GM19452 (cell line): ENCODE measurements at regions not wholly inside any gene's neighbourhood (a gene's known extent, or its start where the extent isn't known, plus 50 kb on each side); places are given as distances from the start of the nearest gene placed in this dataset.
A peak's percentile ranks its signal among the peaks of the same experiment; 100 is the strongest.

Experiments used
- ATAC-seq: cut with Tn5 transposase; IDR thresholded peaks from one replicate; pipeline ENCODE4 v1.9.1; 2021; ENCODE audit not compliant: unreplicated experiment

DNA sequence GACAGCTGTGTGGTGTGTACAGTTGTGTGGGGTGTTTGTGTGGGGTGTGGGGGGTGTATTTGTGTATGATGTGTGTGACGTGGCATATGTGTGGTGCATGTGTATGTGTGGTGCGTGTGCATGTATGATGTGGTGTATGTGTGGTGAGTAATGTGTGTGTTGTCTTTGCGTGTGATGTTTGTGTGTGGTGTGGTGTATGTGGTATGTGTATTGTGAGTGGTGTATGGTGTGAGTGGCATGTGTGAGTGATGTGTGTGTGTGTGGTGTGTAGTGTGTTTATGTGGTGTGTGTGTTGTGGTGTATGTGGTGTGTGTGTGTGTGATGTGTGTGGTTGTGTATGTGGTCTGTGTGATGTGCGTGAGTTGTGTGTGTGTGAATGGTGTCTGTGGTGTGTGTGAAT lies 191.1 kb downstream of the MELK start:
- no peak for ATAC-seq

DNA sequence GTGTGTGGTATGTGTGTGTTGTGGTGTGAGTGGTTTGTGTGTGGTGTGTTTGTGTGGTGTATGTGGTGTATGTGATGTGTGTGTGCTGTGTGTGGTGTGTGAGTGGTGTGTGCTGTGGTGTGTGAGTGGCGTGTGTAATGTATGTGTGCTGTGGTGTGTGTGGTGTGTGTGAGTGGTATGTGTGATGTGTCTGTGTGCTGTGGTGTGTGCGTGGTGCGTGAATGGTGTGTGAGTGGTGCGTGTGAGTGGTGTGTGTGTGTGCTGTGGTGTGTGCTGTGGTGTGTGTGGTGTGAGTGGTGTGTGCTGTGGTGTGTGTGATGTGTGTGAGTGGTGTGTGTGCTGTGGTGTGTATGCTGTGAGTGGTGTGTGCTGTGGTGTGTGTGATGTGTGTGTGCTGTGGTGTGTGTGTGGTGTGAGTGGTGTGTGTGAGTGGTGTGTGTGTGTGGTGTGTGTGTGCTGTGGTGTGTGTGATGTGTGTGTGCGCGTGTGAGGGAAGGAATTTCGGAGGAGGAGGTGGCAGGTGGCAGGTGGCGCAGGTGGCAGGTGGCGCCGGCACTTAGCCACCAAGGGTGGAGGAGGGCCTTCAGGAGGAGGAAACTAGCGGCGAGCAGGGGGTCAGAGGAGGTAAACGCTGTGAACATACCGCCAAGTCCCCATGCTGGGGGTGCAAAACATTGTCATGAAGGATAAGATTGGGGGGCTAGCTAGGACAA lies 191.8 kb downstream of the MELK start:
- ATAC-seq: no peak

DNA sequence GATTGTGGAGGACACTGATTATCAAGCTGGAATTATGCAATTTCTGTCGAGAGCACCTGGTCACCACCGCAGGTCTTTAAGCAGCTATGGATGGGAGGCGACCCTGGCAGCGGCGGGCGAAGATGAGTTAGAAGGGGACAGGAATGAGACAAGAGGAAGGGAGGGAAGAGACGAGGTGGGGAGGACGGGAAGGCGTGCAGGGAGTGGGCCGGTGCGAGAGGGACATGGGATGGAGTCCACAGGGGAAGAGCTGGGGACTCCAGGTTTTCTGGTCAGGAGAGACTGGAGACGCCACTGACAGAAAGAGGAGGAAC lies 192.3 kb downstream of the MELK start:
- no peak for ATAC-seq

DNA sequence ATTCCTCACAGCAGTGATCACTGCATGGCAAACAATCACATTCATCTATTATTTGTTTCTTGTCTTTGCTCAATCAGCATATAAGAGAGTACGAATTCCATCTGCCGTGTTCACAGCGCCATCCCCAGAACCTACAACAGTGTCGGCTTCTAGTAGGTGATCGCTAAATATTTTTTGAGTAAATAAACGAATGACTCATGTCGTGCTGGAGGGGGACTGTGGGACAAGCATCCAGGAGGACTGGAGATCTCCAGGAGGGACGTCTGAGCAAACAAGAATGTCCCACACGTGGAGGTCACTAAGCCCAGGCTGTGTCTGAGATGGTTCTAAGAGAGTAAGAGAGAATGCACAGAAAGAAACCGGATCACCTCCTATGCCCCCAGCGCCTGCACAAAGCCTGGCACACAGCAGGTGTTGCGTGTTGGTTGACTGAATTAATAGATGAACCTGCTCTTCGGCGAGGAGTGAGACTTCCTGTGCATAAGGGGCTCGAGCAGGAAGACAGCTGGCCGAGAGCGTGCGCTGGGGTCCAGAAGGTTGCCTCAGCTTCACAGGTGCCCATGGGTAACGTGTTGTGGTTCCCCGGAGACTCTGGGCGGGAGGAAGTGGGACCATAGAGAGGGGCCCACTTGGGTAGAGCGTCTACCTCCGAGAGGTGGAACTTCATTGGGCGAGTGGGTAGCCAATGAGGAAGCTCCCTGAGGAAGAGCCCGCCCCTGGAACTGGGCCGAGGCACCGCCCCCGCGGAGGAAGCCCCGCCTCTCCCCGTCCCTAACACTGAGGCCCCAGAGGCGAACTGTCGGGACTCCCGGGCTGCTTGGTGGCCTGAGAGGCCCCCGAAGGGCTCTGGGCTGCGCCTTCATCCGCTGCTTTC lies 193.0 kb downstream of the MELK start:
- peak; percentile 98 for ATAC-seq

DNA sequence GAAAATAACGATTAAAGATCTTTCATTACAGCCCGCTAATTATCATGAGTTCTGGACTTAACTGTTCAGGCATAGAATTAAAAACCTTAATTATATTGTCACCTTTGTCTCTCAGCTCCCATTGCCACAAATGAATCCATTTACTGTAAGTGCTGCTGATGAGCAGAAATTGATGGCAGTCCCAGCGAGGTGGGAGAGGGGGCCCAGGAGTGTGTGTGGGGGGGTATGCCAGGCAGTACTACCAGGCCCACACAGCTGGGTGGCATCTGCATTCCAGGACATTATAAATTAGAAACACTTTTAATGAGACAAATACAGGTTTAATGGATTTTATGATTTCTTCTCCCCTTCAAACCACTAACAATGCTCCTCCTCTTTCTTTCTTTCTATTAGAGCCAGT lies 196.0 kb downstream of the MELK start:
- ATAC-seq: no peak

DNA sequence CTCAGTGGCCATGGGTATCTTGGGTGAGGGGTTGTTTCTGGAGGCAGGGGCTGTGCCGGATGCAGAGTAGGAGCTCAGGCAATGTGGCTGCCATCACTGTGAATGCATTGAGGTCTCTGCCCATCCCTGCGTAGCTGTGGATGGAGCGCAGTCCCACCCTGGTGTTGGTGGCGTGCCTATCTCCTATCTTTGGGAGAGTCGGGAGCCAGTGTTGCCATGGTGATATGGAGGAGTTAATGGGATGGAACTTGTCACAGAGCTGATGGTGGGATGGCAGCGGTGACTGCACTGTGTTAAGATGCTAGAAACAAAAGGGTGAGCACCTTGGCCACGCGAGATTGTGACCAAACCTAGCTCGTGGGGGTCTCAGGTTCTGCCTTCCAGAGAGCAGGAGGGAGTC lies 197.3 kb downstream of the MELK start:
- no peak for ATAC-seq

DNA sequence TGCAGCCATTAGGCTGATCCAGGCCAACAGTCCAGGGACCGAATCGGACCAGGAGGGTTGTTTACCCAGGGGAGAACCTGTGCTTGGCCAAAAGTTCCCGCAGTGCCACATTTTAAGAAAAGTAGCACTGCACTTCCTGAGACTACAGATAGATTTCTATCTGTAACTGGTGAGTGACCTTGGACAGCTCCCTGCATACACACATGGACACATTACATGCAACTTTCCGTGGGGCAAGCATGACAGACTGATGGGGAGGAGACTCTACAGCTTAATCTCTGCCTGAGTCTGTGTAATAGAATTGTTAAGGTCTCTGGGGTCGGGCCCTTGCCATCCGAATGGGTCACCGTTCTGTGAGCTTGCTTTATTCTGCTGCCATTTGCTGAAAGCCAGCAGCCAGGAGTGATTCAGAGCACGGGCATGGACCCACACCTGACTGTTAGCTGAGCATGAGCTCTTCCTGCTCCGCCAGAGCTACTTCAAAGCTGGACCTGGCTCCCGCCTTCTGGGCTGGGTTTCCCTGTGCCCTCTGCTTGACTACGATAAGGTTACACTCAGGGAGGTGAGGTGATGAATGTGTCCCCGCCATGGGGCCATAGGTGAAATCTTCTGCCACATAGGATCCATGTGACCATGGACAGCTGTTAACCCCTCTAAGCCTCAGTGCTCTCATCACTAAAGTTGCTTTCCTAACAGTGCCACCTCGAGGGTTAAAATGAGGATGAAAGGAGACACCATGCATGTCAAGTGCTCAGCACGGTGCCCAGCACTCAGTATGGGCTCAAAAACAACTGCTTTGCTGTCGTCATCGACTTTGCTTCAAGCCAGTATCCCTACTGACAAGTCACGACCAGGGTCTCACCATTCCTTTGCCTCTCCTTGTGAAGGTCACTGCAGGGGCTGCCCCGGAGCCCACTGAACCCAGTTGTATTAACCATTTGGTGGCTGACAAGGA lies 200.0 kb downstream of the MELK start:
- ATAC-seq: no peak

DNA sequence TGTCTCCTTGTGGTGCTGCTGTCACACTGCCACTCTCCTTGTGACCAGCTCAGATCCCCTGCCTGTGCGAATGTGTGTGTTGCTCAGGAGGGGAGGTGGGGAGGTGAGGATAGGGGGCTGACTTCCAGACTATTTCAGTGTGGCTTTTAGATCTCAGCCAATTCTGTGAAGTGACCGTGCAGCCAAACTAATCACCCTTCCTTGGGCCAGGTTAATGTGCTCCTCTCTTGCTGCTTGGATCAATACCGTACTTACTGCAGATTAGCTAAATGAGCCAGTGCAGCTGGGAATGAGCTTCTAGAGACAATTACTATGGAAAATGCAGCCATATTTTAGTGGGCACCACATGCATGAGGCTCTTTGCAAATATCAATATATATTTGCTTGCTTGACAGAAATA lies 206.0 kb downstream of the MELK start:
- no peak for ATAC-seq

DNA sequence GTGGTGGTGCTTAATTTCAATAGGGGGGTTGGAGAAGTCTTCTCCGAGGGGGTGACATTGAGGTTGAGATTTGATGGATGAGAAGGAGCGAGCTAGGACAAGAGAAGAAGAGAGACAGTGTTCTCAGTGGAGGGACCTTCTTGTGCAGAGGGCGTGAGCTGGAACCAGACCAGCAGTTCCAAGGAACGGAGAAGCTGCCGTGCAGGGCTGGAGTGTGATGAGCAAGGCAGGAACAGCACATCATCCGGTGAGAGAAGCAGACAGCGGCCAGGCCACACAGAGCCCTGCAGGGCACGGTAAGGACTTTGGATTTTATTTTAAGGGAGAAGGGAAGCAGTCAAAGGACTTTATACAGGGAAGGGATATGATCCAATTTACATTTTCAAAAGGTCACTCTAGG lies 206.9 kb downstream of the MELK start:
- no peak for ATAC-seq

DNA sequence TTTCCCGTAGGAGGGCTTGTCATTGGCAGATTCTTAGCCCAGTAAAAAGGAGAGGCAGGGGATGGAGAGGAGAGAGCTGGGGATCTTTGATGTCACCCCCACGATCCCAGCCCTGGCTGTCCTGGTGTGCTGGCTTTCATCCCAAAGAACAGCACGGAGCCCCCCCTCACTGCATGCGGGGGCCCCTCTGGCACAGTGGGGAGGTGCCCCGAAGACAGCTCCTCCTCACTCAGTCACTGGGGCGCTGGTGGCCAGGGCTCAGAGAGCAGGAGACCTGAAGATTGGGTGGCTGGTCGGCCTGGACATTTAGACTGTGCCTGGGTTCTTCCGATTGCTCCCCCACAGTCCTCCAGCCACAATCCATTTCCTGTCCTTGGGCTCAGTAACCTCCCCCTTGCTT lies 207.5 kb downstream of the MELK start:
- ATAC-seq: no peak

DNA sequence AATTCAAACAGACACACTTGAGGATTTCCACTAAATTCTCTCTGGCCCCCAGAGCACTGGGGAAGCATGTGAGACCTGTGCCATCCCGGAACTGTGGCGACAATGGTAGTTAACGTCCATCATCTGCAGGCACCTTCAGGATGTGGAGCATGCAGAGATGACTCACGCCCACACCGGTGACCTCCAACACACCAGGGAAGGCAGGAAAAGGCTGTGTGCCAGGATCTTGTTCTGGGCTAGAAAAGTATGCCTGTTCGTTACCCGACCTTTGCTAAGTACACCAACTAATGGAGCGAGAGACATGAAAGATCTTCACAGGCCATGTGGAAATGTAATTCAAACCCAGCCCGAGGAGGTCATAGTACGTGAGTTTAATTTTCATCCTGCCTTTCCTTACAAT lies 208.8 kb downstream of the MELK start:
- ATAC-seq: no peak
